CD1c-positive myeloid dendritic cell (primary cell): ENCODE measurements at regions not wholly inside any gene's neighbourhood (a gene's known extent, or its start where the extent isn't known, plus 50 kb on each side); places are given as distances from the start of the nearest gene placed in this dataset.

ENCODE experiments used
- DNase-seq: peaks from one replicate; pipeline ENCODE4 v3.0.0-alpha.2; 2016; ENCODE audit errors: extremely low spot score

- DNase-seq: no peak
Measured at GRCh38 chr3:54021071-54021470, 101.3 kb upstream of the CACNA2D3 start.

- DNase-seq: no peak
Measured at GRCh38 chr3:54020436-54020835, 101.9 kb upstream of the CACNA2D3 start.

- DNase-seq: no peak
Measured at GRCh38 chr3:54014067-54014466, 108.3 kb upstream of the CACNA2D3 start.

- no peak for DNase-seq
Measured at GRCh38 chr3:54008744-54009143, 113.6 kb upstream of the CACNA2D3 start.

DNA sequence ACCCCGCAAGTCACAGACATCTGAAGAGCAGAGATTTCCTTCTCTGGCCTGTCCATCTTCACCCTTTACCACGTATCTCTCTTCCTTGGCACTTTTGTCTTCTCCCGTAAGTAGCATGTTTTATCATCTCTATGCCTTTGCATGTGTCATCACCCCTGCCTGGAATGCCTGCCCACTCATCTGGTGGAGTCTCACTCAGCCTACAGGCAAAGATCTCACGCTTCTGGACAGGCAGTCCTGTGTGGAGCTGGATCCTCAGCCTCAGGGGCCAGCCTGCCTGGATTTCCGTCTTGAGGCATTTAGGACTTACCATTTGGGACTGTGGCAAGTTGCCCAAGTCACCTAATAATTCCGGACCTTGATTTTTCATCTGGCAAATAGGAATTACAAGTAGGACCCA, 114.3 kb upstream of the CACNA2D3 start:
- DNase-seq: no peak

DNA sequence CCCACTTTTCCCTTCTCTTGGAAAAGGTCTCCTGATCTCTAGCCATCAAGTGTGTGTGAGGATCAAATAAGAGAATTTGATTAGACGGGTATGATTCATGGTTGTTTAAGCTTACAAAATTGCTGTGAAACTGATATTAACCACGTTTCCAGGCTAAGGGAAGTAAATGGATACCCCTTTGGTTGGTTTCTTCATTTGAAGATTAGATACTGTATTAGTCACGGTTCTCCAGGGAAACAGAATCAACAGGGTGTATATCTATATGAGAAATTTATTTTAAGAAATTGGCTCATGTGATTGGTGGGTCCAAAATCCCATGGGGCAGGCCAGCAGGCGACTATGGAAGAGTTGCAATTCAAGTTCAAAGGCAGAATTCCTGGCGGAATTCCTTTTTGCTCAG, 112.7 kb upstream of the SELENOK start:
- DNase-seq: no peak

DNA sequence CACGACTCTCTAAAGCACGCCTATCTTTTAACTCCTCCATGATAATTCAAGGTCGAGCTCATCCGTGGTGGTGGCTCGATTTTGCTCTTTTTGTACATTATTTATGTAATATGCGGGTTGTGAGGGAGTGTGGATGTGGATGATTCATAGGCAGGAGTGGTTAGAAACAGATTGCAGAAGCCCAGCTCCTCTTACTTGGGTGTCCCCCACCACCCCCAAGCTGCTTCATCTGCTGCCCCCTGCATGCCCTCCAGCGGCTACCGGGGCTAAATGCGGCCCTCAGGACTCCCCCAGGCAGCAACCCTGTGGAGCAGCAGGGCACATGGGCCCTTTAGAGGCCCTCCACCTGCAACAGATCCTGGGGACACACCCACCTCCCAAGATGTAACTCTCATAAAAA, 111.5 kb upstream of the SELENOK start:
- DNase-seq: no peak

- no peak for DNase-seq
Measured at GRCh38 chr3:53999725-54000124, 108.1 kb upstream of the SELENOK start.

DNA sequence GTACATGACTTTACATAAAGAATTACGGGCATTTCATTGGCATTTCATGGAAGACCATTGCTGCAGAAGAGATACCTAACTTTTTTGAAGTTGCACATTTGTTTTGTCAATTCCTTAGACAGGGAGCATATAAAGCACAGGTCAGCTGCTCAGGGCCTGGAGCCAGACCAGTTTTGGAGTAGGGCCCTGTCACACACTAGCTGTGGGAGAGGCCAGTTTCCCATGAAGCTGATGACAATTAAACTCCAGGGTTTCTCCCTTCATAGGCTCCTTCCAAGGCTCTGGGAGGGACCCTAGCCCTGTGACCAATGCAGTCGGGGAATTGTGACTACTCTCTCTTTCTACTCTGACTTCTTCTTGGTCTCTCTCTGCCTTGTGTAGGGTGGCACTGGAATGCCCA, 107.3 kb upstream of the SELENOK start:
- DNase-seq: no peak

DNA sequence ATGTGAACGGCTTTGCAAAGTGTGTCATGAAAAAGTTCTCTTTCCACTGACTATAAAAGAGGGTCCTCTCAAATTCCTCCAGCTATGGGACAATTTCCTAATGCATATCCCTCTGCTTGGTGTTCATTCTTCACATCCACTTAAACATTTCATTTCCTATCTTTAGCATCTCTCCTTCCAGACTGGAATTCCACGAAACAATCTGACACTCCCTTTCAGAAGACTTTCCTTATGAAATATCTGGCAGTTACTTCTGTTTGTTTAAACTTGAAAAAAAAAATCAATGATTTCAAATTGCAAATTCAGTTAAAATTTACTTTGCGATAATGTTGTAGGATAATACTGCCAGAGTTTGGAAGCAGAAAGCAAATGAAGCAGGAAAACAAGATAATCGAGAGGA, 105.8 kb upstream of the SELENOK start:
- no peak for DNase-seq

DNA sequence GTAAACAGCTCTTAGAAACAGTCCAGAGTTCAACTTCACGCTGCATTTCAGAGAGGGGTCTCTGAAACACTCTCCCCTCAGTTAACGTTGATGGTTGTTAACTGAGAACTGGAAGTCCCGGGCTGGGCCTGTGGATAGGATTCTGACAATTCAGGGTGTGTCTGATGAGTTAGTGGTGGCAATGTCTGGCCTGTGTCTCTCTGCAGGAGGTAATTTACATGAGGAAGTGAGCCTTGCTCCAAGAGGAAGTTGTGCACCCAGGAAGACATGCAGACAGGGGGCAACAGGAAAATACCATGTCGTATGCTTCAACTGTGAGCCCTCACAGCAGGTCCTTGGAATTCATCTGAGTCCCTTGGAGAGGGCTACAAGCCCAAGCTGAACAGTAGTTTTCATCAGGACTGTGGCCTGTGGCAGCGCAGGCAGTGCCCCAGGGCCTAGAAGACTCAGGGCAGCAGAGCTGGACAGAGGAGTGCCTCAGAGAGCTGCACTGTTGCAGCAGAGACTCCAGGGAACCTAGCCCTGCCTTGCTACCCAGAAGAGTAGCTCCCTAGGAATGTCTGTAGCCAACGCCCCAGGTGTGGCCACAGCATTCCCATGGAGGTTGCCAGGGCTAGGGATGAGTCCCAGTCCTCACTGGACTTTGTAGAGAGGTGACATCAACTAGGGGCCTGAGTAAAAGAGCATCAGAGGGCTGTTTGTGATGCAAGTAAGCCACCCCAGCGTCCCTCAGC, 104.6 kb upstream of the SELENOK start:
- DNase-seq: peak; percentile 1

DNA sequence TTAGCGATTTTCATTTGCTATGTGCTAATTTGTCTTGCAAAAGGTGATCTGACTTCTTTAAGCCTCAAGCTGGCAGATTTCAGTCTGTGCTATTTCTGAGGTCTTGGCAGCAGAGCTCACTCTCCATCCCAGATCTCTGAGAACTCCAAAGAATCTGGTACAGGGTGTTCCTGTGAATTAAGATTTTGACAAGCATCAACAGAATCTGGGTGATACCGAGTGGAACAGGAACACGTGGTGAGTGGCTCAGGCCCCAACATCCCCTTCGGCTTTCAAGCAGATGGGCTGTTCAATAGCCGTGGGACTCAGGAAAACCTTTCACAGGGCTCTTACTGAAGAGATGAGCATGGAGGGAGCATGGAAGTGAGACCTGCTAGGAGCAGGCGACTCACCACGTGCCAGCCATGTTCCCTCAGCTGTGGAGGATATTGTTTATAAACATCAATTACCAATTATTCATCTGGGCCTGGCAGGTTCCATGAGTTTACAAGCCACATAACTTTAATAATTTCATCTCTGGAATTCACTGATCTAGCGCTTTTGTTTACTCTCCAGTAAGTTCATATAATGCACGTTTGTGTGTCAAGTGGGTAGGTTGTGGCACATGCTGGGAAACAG, 103.4 kb upstream of the SELENOK start:
- no peak for DNase-seq

GRCh38 chr3:53991240-53991639, 99.6 kb upstream of the SELENOK start:
- DNase-seq: no peak

- no peak for DNase-seq
Measured at GRCh38 chr3:53989946-53990345, 98.3 kb upstream of the SELENOK start.

DNA sequence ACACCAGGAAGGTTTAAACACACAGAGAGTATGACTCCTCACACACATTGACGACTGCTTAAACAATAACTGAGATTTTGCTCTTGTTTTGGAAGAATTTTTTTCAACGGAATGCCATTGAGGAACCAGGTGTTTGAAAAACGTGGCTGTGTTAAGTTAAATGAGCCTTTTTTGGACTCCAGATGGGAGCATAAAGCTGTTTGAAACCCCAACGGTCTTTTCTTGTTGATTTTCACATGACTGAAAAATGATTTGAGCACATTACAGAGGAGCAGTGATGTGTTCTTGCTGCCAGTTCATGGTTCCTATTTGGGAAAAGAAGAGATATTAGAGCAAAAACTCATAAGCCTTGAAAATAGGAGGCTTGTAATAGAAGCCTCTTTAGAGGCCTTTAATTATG, 97.8 kb upstream of the SELENOK start:
- no peak for DNase-seq

- DNase-seq: no peak
Measured at GRCh38 chr3:53978386-53978785, 86.7 kb upstream of the SELENOK start.

- no peak for DNase-seq
Measured at GRCh38 chr3:53975382-53975781, 83.7 kb upstream of the SELENOK start.

GRCh38 chr3:53974324-53974723, 82.7 kb upstream of the SELENOK start:
- no peak for DNase-seq

GRCh38 chr3:53973905-53974304, 82.2 kb upstream of the SELENOK start:
- no peak for DNase-seq

DNA sequence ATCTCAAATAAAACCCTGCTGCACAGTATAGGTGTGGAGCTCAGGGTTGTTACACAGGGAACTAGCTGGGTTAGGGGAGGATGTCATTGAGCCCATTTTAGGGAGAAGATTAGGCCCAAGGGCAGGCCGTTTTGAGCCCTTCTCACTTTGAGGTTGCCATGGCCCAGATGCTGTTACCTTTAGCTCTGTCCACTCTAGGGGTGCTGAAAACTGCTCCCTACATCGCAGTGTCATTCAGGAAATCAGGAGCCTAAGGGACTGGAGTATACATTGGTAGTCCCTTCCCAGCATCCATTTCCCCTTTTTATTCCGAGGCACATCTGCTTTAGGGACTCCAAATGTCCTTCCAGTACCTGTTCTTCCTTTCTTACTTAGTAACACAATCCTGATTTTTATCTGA, 79.0 kb upstream of the SELENOK start:
- DNase-seq: no peak

DNA sequence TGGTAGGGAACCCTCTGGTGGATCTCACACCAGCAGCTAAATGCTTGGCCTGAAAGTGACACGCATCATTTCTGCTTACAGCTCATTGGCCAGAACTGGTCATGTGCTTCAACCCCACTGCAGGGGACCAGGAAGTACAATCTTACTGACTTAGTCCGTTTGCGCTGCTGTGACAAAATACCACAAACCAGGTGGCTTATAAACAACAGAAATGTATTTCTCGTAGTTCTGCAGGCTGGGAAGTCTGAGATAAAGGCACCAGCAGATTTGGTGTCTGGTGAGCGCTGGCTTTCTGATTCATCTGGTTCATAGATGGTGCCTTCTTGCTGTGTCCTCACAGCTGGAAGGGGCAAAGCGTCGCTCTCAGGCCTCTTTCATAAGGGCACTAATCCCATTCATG, 77.4 kb upstream of the SELENOK start:
- DNase-seq: no peak

DNA sequence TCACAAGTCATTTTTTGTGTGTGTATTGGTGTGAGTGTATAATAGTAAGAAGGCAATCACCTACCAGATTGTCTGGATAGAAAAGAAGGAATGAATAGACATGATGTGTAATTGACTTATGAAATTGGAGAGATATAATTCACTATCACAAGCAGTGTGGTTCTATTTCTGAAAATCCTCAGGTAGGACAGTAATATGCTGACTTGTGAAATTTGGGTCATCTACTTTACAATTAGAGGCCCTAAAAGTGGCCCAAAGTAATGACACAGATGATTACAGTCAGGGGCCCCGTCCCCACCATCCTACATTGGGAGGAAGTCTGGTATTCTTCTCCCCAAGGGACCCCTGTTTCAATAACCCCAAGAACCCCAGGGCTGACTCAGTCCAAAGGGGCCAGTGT, 73.6 kb upstream of the SELENOK start:
- DNase-seq: no peak

- no peak for DNase-seq
Measured at GRCh38 chr3:53957831-53958230, 66.2 kb upstream of the SELENOK start.

DNA sequence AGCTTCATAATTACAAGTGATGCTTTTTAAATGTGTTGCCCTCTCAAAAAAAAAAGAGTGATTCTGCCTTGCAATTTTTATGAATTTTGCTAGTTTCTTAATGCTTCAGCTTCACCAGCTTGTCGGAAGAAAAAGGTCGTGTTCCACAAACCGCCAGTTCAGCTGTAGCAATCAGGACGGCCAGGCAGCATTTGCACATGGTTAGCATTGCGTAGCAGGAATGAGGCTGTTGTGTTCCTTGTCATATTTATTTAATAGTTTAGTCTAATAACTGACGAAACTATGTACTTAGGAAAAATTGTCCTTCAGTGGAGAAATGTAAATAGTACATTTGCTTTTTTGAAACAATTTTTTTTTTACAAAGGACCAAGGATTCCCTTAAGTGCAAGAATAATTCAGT, 64.9 kb upstream of the SELENOK start:
- DNase-seq: no peak
